GM23248 (cell line): ENCODE measurements at regions not wholly inside any gene's neighbourhood (a gene's known extent, or its start where the extent isn't known, plus 50 kb on each side); places are given as distances from the start of the nearest gene placed in this dataset.

Experiments
- DNase-seq: peaks from one replicate; pipeline ENCODE4 v3.0.0-alpha.2; 2015
- H2AFZ ChIP-seq: fragments of 200-600 bp; sonication (generic); 2 replicates; pipeline ENCODE4 v1.6.1; 2016; ENCODE audit warnings: antibody characterized with exemption
- H3F3A ChIP-seq: fragments of 200-600 bp; sonication (generic); 2 replicates; pipeline ENCODE4 v1.6.1; 2016; ENCODE audit warnings: mild to moderate bottlenecking, antibody characterized with exemption, mixed run types; ENCODE audit not compliant: insufficient read depth
- H3K27ac ChIP-seq: fragments of 200-600 bp; sonication (generic); 2 replicates; pipeline ENCODE4 v1.5.1; 2016; ENCODE audit warnings: mild to moderate bottlenecking
- H3K27me3 ChIP-seq: fragments of 200-600 bp; sonication (generic); replicated peaks from 2 replicates; pipeline ENCODE4 v1.6.1; 2016; ENCODE audit warnings: mild to moderate bottlenecking; ENCODE audit not compliant: insufficient read depth
- H3K36me3 ChIP-seq: fragments of 200-600 bp; sonication (generic); 2 replicates; pipeline ENCODE4 v1.6.1; 2016; ENCODE audit warnings: low read depth, mild to moderate bottlenecking
- H3K4me1 ChIP-seq: fragments of 200-600 bp; sonication (generic); 2 replicates; pipeline ENCODE4 v1.6.1; 2016; ENCODE audit warnings: mild to moderate bottlenecking; ENCODE audit not compliant: insufficient read depth
- H3K4me2 ChIP-seq: fragments of 200-600 bp; sonication (generic); one replicate; pipeline ENCODE4 v1.6.1; 2016; ENCODE audit warnings: mild to moderate bottlenecking; ENCODE audit not compliant: unreplicated experiment
- H3K4me3 ChIP-seq: fragments of 200-600 bp; sonication (generic); 2 replicates; pipeline ENCODE4 v1.5.1; 2016; ENCODE audit warnings: mild to moderate bottlenecking
- H3K79me2 ChIP-seq: fragments of 200-600 bp; sonication (generic); 2 replicates; pipeline ENCODE4 v1.6.1; 2016; ENCODE audit warnings: mild to moderate bottlenecking; ENCODE audit not compliant: insufficient read depth
- H3K9ac ChIP-seq: fragments of 200-600 bp; sonication (generic); 2 replicates; pipeline ENCODE4 v1.6.1; 2016; ENCODE audit warnings: mild to moderate bottlenecking
- H3K9me2 ChIP-seq: fragments of 200-600 bp; sonication (generic); 2 replicates; pipeline ENCODE4 v1.6.1; 2016; ENCODE audit warnings: mixed run types, mild to moderate bottlenecking, moderate library complexity; ENCODE audit not compliant: insufficient read depth
- H3K9me3 ChIP-seq: fragments of 200-600 bp; sonication (generic); one replicate; pipeline ENCODE4 v1.6.1; 2017; ENCODE audit warnings: low read depth
- H4K20me1 ChIP-seq: fragments of 200-600 bp; sonication (generic); 2 replicates; pipeline ENCODE4 v1.6.0; 2016; ENCODE audit not compliant: insufficient read depth
- EZH2 ChIP-seq: fragments of 200-600 bp; sonication (generic); IDR thresholded peaks from 2 replicates; pipeline ENCODE4 v1.6.1; 2018; ENCODE audit warnings: antibody characterized with exemption, mild to moderate bottlenecking; ENCODE audit not compliant: insufficient read depth, poor library complexity, severe bottlenecking
- EZH2phosphoT487 ChIP-seq: fragments of 200-600 bp; sonication (generic); IDR thresholded peaks from 2 replicates; pipeline ENCODE4 v1.6.1; 2018; ENCODE audit warnings: antibody characterized with exemption, moderate library complexity, mild to moderate bottlenecking, low read depth; ENCODE audit not compliant: insufficient read depth
- WGBS, 2 experiments: methylation state at CpG; one replicate each; pipeline ENCODE4 v1.1.6; 2015 to 2017; ENCODE audit warnings: low lambda C conversion rate in 2 of 2, low coverage in 1 of 2; ENCODE audit errors: missing lambda C conversion rate in 2 of 2; 5-methylcytosine and 5-hydroxymethylcytosine counted together
- in situ Hi-C: fragments of 300-500 bp; cut with MboI; formaldehyde crosslinking; loops from 2 replicates; pipeline ENCODE4 v1.15.0; 2020

GRCh38 chr7:98748090-98748489 is 121.7 kb downstream of the TMEM130 start:
- H3K27me3 ChIP-seq = peaks cover 12% of the 10 kb centered on the region; the same call in 1 of the 2 replicates
- no peak overlapping the region for H3K4me2 ChIP-seq
- no peak overlapping the region for H3K9ac ChIP-seq
- H3K27ac ChIP-seq = no peak overlapping the region
- no peak for TF ChIP-seq EZH2phosphoT487
- no peak for TF ChIP-seq EZH2
- H3K4me3 ChIP-seq = no peak overlapping the region
- no peaks in the 10 kb centered on the region for H3K9me2 ChIP-seq
- H3K9me3 ChIP-seq = no peaks in the 10 kb centered on the region
- in situ Hi-C loops = loop anchor here (25.0 kb wide), 1 partner anchor 461 kb away; the partner anchor contains the start of gene BRI3
- H3F3A ChIP-seq = no peaks in the 10 kb centered on the region
- H3K4me1 ChIP-seq = no peaks in the 10 kb centered on the region
- no peak for DNase-seq
- 4 to 13% methylated on average over 1 of the region's 1 CpG for WGBS, 2 experiments
- H3K36me3 ChIP-seq = no peaks in the 10 kb centered on the region
- H3K79me2 ChIP-seq = no peaks in the 10 kb centered on the region
- no peak overlapping the region for H2AFZ ChIP-seq
- no peaks in the 10 kb centered on the region for H4K20me1 ChIP-seq

- no peak for TF ChIP-seq EZH2
- TF ChIP-seq EZH2phosphoT487 = no peak
- no peaks in the 10 kb centered on the region for H3K79me2 ChIP-seq
- no peak overlapping the region for H2AFZ ChIP-seq
- no peak overlapping the region for H3K4me3 ChIP-seq
- H3F3A ChIP-seq = no peaks in the 10 kb centered on the region
- 37 to 40% methylated on average over 7 of the region's 7 CpGs for WGBS, 2 experiments
- H3K27me3 ChIP-seq = peaks cover 9% of the 10 kb centered on the region; the same call in 1 of the 2 replicates
- H3K9me3 ChIP-seq = no peaks in the 10 kb centered on the region
- no peak for DNase-seq
- no peak overlapping the region for H3K27ac ChIP-seq
- no peak overlapping the region for H3K4me2 ChIP-seq
- in situ Hi-C loops = no loop called here
- no peaks in the 10 kb centered on the region for H3K9me2 ChIP-seq
- no peaks in the 10 kb centered on the region for H4K20me1 ChIP-seq
- H3K4me1 ChIP-seq = no peaks in the 10 kb centered on the region
- no peak overlapping the region for H3K9ac ChIP-seq
- no peaks in the 10 kb centered on the region for H3K36me3 ChIP-seq
Measured at GRCh38 chr7:98753176-98753575, 116.6 kb downstream of the TMEM130 start.

- Histone ChIP-seq H3K27ac (no peak overlapping the region), H3K9me3 (no peaks in the 10 kb centered on the region), H3F3A (no peaks in the 10 kb centered on the region), H3K9me2 (no peaks in the 10 kb centered on the region), H3K79me2 (no peaks in the 10 kb centered on the region), H2AFZ (no peak overlapping the region), H3K4me1 (no peaks in the 10 kb centered on the region), H3K36me3 (no peaks in the 10 kb centered on the region), H3K9ac (no peak overlapping the region), H3K4me2 (no peak overlapping the region), H3K4me3 (no peak overlapping the region), H4K20me1 (no peaks in the 10 kb centered on the region), H3K27me3 (peaks cover 9% of the 10 kb centered on the region; the same call in 1 of the 2 replicates)
- in situ Hi-C loops = no loop called here
- WGBS, 2 experiments = 55 to 57% methylated on average over 6 of the region's 6 CpGs
- no peak for TF ChIP-seq EZH2
- TF ChIP-seq EZH2phosphoT487 = no peak
- no peak for DNase-seq
Measured at GRCh38 chr7:98753989-98754479, 115.8 kb downstream of the TMEM130 start.

- in situ Hi-C loops = no loop called here
- Histone ChIP-seq H4K20me1 (no peaks in the 10 kb centered on the region), H3K9me3 (no peaks in the 10 kb centered on the region)
Measured at GRCh38 chr7:98755138-98755898, 114.5 kb downstream of the TMEM130 start.

More at GRCh38 chr7:98755138-98755898, 114.5 kb downstream of the TMEM130 start:
- DNase-seq = no peak
- H3K4me1 ChIP-seq = no peaks in the 10 kb centered on the region
- no peak overlapping the region for H3K27ac ChIP-seq
- 22 to 31% methylated on average over 10 of the region's 10 CpGs for WGBS, 2 experiments
- no peak overlapping the region for H3K9ac ChIP-seq
- H3F3A ChIP-seq = no peaks in the 10 kb centered on the region
- no peak overlapping the region for H3K4me2 ChIP-seq
- H3K36me3 ChIP-seq = no peaks in the 10 kb centered on the region
- no peak overlapping the region for H3K4me3 ChIP-seq
- H3K27me3 ChIP-seq = peaks cover 6% of the 10 kb centered on the region; the same call in 1 of the 2 replicates
- H3K79me2 ChIP-seq = no peaks in the 10 kb centered on the region
- no peaks in the 10 kb centered on the region for H3K9me2 ChIP-seq
- no peak overlapping the region for H2AFZ ChIP-seq
- no peak for TF ChIP-seq EZH2phosphoT487
- no peak for TF ChIP-seq EZH2
